DND-41 (cell line): ENCODE measurements at regions not wholly inside any gene's neighbourhood (a gene's known extent, or its start where the extent isn't known, plus 50 kb on each side); places are given as distances from the start of the nearest gene placed in this dataset.

Experiments
- ATAC-seq: fragments of 200-7000 bp; cut with Tn5 transposase; 3 replicates; pipeline ENCODE4 v1.9.1; 2021; ENCODE audit warnings: low read depth; ENCODE audit not compliant: insufficient read depth
- DNase-seq: peaks from one replicate; pipeline ENCODE4 v3.0.0-alpha.2; 2020
- H2AFZ ChIP-seq: 2 replicates; pipeline ENCODE4 v1.6.0; 2012; ENCODE audit warnings: low read depth, low read length
- H3K27ac ChIP-seq: 2 replicates; pipeline ENCODE4 v1.5.1; 2012; ENCODE audit warnings: low read length, inconsistent platforms
- H3K27me3 ChIP-seq: fragments of 200-600 bp; sonication (generic); 2 replicates; pipeline ENCODE4 v1.6.0; 2012; ENCODE audit warnings: low read length, mild to moderate bottlenecking, inconsistent platforms; ENCODE audit not compliant: insufficient read depth, poor library complexity
- H3K36me3 ChIP-seq: 2 replicates; pipeline ENCODE4 v1.5.1; 2012; ENCODE audit warnings: low read length, inconsistent platforms; ENCODE audit not compliant: insufficient read depth
- H3K4me1 ChIP-seq: 2 replicates; pipeline ENCODE4 v1.5.1; 2012; ENCODE audit warnings: mild to moderate bottlenecking, low read length; ENCODE audit not compliant: insufficient read depth
- H3K4me2 ChIP-seq: 2 replicates; pipeline ENCODE4 v1.6.0; 2012; ENCODE audit warnings: mild to moderate bottlenecking, moderate library complexity, low read length, inconsistent platforms; ENCODE audit not compliant: insufficient read depth
- H3K4me3 ChIP-seq, 2 experiments: fragments of 200-600 bp in 1 of 2; shearing (Covaris generic) in 1 of 2; 2 replicates each; pipeline ENCODE4 v1.5.1; 2012 to 2016; ENCODE audit warnings: inconsistent platforms in 2 of 2, low read length in 2 of 2, mild to moderate bottlenecking in 2 of 2, low read depth in 1 of 2, moderate library complexity in 1 of 2
- H3K79me2 ChIP-seq: 2 replicates; pipeline ENCODE4 v1.6.0; 2012; ENCODE audit warnings: low read length, inconsistent platforms; ENCODE audit not compliant: insufficient read depth
- H3K9ac ChIP-seq: 2 replicates; pipeline ENCODE4 v1.6.0; 2012; ENCODE audit warnings: low read depth, mild to moderate bottlenecking, inconsistent platforms, low read length, moderate library complexity
- H3K9me3 ChIP-seq: 2 replicates; pipeline ENCODE4 v1.5.1; 2012; ENCODE audit warnings: low read length, moderate library complexity, mild to moderate bottlenecking, inconsistent platforms; ENCODE audit not compliant: insufficient read depth, severe bottlenecking
- H4K20me1 ChIP-seq: 2 replicates; pipeline ENCODE4 v1.6.0; 2012; ENCODE audit warnings: low read length; ENCODE audit not compliant: insufficient read depth
- EZH2 ChIP-seq: IDR thresholded peaks from 3 replicates; pipeline ENCODE4 v1.6.1; 2012; ENCODE audit warnings: borderline replicate concordance, low read depth, mild to moderate bottlenecking, moderate library complexity, low read length, inconsistent platforms; ENCODE audit not compliant: severe bottlenecking
- TF ChIP-seq, protein P1 (sequence below): IDR thresholded peaks from 2 replicates; pipeline ENCODE4 v1.5.1; 2012; ENCODE audit warnings: borderline replicate concordance, low read length, moderate library complexity, mild to moderate bottlenecking; ENCODE audit not compliant: poor library complexity, severe bottlenecking; ENCODE audit errors: extremely low read depth

DNA sequence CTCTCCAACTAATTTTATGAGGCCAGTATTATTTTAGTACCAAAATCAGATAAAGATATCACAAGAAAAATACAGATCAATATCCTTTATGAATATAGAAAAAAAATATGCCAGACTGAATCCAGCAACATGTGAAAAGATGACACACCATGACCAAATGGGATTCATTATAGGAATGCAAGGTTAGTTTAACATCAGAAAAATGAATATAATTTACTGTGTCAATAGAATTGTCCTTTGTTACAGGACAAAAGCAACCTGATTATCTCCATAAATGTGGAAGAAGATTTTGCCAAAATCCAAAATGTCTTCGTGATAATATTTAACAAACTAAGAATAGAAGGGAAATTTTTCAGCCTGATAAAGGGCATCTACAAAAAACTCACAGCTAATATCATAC lies 66.4 kb upstream of the DAB2 start:
- TF ChIP-seq, protein P1, sequence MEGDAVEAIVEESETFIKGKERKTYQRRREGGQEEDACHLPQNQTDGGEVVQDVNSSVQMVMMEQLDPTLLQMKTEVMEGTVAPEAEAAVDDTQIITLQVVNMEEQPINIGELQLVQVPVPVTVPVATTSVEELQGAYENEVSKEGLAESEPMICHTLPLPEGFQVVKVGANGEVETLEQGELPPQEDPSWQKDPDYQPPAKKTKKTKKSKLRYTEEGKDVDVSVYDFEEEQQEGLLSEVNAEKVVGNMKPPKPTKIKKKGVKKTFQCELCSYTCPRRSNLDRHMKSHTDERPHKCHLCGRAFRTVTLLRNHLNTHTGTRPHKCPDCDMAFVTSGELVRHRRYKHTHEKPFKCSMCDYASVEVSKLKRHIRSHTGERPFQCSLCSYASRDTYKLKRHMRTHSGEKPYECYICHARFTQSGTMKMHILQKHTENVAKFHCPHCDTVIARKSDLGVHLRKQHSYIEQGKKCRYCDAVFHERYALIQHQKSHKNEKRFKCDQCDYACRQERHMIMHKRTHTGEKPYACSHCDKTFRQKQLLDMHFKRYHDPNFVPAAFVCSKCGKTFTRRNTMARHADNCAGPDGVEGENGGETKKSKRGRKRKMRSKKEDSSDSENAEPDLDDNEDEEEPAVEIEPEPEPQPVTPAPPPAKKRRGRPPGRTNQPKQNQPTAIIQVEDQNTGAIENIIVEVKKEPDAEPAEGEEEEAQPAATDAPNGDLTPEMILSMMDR = no peak
- no peak for TF ChIP-seq EZH2
- Histone ChIP-seq H3K27ac (no peak overlapping the region), H4K20me1 (no peaks in the 10 kb centered on the region), H3K36me3 (no peaks in the 10 kb centered on the region), H3K4me2 (no peak overlapping the region), H3K79me2 (no peaks in the 10 kb centered on the region), H3K9ac (no peak overlapping the region), H3K4me3 (no peak overlapping the region), H3K27me3 (peaks cover 7% of the 10 kb centered on the region), H3K4me1 (no peaks in the 10 kb centered on the region), H2AFZ (no peak overlapping the region), H3K9me3 (no peaks in the 10 kb centered on the region)
- no peak for DNase-seq
- ATAC-seq = no peak

DNA sequence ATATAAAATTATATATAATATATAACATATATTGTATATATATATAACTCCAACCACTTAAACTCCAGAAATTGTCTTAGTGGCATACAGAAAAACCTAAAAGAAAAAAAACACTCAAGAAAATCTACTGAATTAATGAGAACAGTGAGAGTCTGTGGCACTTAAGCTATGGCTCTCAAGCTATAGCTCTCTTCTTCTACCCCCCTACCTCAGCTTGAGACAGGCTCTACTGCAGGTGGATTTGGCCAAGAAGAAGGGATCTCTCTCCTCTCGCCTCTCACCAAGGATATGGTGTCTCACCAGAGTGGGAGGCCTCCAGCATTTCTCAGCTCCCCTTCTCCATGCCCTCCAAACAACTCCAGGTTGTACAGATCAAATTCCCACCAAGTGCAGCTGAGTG lies 64.5 kb upstream of the DAB2 start:
- no peak overlapping the region for H3K27ac ChIP-seq
- H3K4me3 ChIP-seq = no peak overlapping the region
- H3K9me3 ChIP-seq = no peaks in the 10 kb centered on the region
- no peak overlapping the region for H2AFZ ChIP-seq
- H3K36me3 ChIP-seq = no peaks in the 10 kb centered on the region
- H3K79me2 ChIP-seq = no peaks in the 10 kb centered on the region
- no peaks in the 10 kb centered on the region for H3K4me1 ChIP-seq
- no peak for TF ChIP-seq EZH2
- TF ChIP-seq, protein P1 = no peak
- H3K4me2 ChIP-seq = no peak overlapping the region
- H4K20me1 ChIP-seq = no peaks in the 10 kb centered on the region
- H3K9ac ChIP-seq = no peak overlapping the region
- no peak for ATAC-seq
- peaks cover 9% of the 10 kb centered on the region for H3K27me3 ChIP-seq
- no peak for DNase-seq

DNA sequence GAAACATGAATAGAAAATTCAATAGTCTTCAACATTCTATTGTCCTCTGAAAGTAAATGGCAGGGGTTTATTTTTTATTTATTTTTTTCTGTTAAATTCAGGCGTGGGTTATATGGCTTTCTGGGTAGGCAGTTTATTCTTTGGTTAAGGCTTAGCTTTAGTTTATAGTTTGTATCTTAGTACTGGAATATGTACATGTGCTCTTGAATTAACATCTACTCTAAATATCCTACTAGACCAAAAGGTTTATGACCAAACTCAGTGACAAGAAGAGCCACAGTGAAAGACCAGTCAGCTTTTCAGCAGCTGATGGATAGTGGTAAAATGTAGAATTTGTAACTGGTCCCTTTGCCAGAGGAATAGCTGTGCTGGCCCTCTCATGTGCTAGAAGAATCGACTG lies 62.0 kb upstream of the DAB2 start:
- H3K27me3 ChIP-seq = peaks cover 5% of the 10 kb centered on the region
- H3K4me2 ChIP-seq = no peak overlapping the region
- no peaks in the 10 kb centered on the region for H3K9me3 ChIP-seq
- H3K36me3 ChIP-seq = no peaks in the 10 kb centered on the region
- DNase-seq (no peak), ATAC-seq (no peak)
- no peak overlapping the region for H2AFZ ChIP-seq
- no peak overlapping the region for H3K9ac ChIP-seq
- no peaks in the 10 kb centered on the region for H3K79me2 ChIP-seq
- no peaks in the 10 kb centered on the region for H3K4me1 ChIP-seq
- no peaks in the 10 kb centered on the region for H4K20me1 ChIP-seq
- H3K4me3 ChIP-seq = no peak overlapping the region
- H3K27ac ChIP-seq = no peak overlapping the region
- TF ChIP-seq EZH2 = no peak
- TF ChIP-seq, protein P1 = no peak

DNA sequence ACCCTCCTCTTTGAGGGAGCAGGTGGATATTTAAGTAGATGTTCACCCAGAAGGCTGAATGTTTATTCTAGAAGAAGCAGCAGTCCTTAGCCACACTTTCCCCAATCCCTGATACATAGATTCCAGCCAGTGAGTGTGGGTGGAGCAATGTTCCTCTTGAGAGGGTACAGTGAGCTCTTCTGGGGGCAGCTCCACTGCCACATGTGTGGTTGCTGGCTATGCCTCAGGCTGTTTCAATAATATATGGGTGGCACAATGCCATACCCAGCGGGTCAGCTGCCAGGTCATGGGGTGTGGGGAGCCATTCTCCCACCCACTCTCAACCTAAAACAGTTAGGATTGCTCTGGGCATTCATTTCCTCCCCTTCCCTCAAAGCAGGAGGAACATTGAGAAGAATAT lies 61.6 kb upstream of the DAB2 start:
- Histone ChIP-seq H3K27me3 (peaks cover 5% of the 10 kb centered on the region), H3K4me3 (no peak overlapping the region), H2AFZ (no peak overlapping the region), H4K20me1 (no peaks in the 10 kb centered on the region), H3K9ac (no peak overlapping the region), H3K4me2 (no peak overlapping the region), H3K27ac (no peak overlapping the region), H3K4me1 (no peaks in the 10 kb centered on the region), H3K9me3 (no peaks in the 10 kb centered on the region), H3K36me3 (no peaks in the 10 kb centered on the region), H3K79me2 (no peaks in the 10 kb centered on the region)
- TF ChIP-seq, protein P1 = no peak
- TF ChIP-seq EZH2 = no peak
- ATAC-seq (no peak), DNase-seq (no peak)
